GM10266 (cell line): ENCODE measurements at regions not wholly inside any gene's neighbourhood (a gene's known extent, or its start where the extent isn't known, plus 50 kb on each side); places are given as distances from the start of the nearest gene placed in this dataset.

ENCODE experiments used
- DNase-seq: peaks from one replicate; pipeline ENCODE4 v3.0.0; 2012; ENCODE audit errors: extremely low spot score
- CTCF ChIP-seq: IDR thresholded peaks from 2 replicates; pipeline ENCODE4 v1.5.1; 2012; ENCODE audit warnings: mild to moderate bottlenecking, low read depth; ENCODE audit not compliant: control insufficient read depth, insufficient read depth; ENCODE audit errors: missing control alignments

DNA sequence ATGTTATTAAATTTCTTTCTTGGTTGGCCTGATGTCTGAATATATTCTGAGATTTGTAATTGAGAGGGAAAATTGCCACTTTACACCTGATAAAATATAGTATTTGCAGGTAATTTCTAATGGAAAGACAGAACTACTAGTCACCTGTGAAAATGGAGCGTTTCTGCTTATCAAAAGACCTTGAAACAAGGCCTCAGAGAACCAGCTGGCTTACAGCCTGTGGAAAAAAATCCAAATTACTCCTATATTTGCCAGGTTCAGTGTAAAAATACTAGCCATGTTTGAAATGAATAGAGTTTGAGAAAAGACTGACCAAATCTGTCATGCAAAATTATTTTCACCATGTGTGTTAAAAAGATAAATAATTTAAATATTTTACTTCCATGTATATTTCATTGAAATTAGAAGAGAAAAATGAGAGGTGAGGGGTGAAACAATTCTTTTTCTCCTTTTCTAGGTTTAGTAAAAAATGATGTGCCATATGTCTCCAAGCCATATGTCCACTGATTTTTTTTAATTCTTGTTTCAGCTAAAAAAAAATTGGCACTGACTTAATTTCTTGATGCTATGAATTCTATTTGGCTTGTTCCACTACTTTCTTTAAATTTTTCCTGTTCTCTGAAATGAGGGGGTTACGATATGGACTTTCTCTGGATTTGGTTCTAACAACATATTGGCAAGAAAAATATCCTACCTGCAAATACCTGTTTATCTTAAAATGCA, 464.9 kb downstream of the GRXCR1 start:
- no peak for TF ChIP-seq CTCF
- DNase-seq, result no peak

DNA sequence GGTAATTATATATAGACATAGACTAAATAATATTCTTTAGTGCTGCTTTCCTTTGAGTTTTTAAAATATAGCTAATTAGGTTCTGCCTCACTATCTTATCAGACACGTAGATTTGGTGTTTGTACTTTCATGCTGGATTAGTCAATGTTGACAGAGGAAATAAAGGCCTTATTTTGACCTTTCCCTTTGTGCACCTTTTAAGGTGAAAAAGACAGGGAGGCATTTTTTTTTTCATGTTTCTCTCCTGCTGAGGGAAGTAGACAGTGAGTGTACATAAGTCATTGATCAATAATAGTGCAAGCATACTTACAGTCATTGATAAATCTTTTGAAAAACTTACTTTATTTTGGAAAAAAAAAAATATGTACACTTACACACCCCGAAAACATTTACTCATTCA, 467.8 kb downstream of the GRXCR1 start:
- no peak for TF ChIP-seq CTCF
- no peak for DNase-seq

- DNase-seq, result no peak
- no peak for TF ChIP-seq CTCF
These were observed 470.5 kb downstream of the GRXCR1 start for GRCh38 chr4:43362875-43363636.

GRCh38 chr4:43369036-43369594, 476.6 kb downstream of the GRXCR1 start:
- no peak for DNase-seq
- TF ChIP-seq CTCF, result no peak

DNA sequence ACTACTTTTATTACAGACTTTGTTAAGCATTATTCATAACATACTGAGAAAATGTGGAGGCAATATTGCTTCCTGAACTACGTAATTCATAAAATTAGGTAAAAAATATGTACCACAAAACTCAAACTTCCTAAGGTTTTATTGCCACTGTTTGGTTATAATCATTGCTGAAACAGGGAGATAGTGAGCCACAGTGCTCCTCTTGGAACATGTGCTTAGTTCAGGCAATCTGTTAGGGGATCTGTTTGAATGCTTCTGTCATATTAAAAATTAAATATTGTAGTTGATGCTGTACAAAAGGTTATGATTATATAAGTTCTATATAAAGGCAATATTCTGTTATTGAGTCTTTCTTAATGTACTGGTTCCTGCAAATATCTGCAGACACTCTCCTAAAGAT, 480.7 kb downstream of the GRXCR1 start:
- DNase-seq, result no peak

DNA sequence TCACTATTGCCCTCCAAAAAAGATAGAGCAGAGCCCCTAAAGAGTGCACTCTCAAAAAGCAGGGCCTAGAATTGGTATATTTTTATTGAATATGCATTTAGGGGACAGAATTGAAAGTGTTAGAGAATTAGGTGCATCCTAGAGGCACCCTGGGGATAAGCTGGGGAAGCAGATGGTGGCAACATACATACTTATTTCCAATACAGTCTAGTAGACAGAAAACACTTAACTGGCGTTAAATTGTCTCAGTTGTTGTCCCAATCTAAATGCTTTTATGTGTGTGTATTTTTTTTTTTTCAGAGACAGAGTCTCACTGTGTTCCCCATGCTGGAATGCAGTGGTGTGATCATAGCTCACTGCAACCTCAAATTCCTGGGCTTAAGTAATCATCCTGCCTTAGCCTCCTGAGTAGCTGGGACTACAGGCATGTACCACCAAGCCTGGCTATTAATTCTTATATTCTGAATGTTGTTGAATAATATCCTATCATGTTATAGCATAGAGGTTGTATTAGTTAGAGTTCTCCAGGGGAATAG, 481.8 kb downstream of the GRXCR1 start:
- TF ChIP-seq CTCF, result no peak
- DNase-seq, result no peak

More for the DNA sequence above, 480.7 kb downstream of the GRXCR1 start:
- TF ChIP-seq CTCF, result no peak
